CD1c-positive myeloid dendritic cell (primary cell): ENCODE measurements at regions not wholly inside any gene's neighbourhood (a gene's known extent, or its start where the extent isn't known, plus 50 kb on each side); places are given as distances from the start of the nearest gene placed in this dataset.
"Not testable (repeated sequence)": the region's sequence is repeated elsewhere in the genome, so short reads cannot be mapped to it uniquely, and the experiment has no call there.

Source experiments
- DNase-seq: peaks from one replicate; pipeline ENCODE4 v3.0.0-alpha.2; 2016; ENCODE audit errors: extremely low spot score

GRCh38 chr4:106524772-106525171 is 156.2 kb upstream of the GIMD1 start:
- DNase-seq = not testable (repeated sequence)

GRCh38 chr4:106522839-106523238 is 154.3 kb upstream of the GIMD1 start:
- DNase-seq = no peak

GRCh38 chr4:106512706-106513105 is 144.1 kb upstream of the GIMD1 start:
- DNase-seq = no peak

GRCh38 chr4:106507440-106507839 is 138.9 kb upstream of the GIMD1 start:
- no peak for DNase-seq

GRCh38 chr4:106503116-106504050 is 134.8 kb upstream of the GIMD1 start:
- no peak for DNase-seq

GRCh38 chr4:106502106-106502699 is 133.6 kb upstream of the GIMD1 start:
- DNase-seq = peak; percentile 23

- no peak for DNase-seq
Measured at GRCh38 chr4:106497271-106497670, 128.7 kb upstream of the GIMD1 start.

- DNase-seq = no peak
Measured at GRCh38 chr4:106496061-106496460, 127.5 kb upstream of the GIMD1 start.

GRCh38 chr4:106495476-106495875 is 126.9 kb upstream of the GIMD1 start:
- DNase-seq = no peak

GRCh38 chr4:106494066-106494465 is 125.5 kb upstream of the GIMD1 start:
- no peak for DNase-seq

GRCh38 chr4:106493086-106493485 is 124.5 kb upstream of the GIMD1 start:
- DNase-seq = no peak

- no peak for DNase-seq
Measured at GRCh38 chr4:106486533-106486932, 118.0 kb upstream of the GIMD1 start.

GRCh38 chr4:106481801-106482200 is 113.2 kb upstream of the GIMD1 start:
- no peak for DNase-seq

GRCh38 chr4:106478152-106478551 is 109.6 kb upstream of the GIMD1 start:
- no peak for DNase-seq

- DNase-seq = no peak
Measured at GRCh38 chr4:106476741-106477140, 108.2 kb upstream of the GIMD1 start.

GRCh38 chr4:106473515-106473914 is 104.9 kb upstream of the GIMD1 start:
- DNase-seq = no peak

GRCh38 chr4:106471151-106471550 is 102.6 kb upstream of the GIMD1 start:
- no peak for DNase-seq

- DNase-seq = no peak
Measured at GRCh38 chr4:106463622-106464021, 95.0 kb upstream of the GIMD1 start.

GRCh38 chr4:106454581-106454980 is 86.0 kb upstream of the GIMD1 start:
- no peak for DNase-seq

GRCh38 chr4:106454021-106454420 is 85.4 kb upstream of the GIMD1 start:
- DNase-seq = no peak

- DNase-seq = no peak
Measured at GRCh38 chr4:106451091-106451490, 82.5 kb upstream of the GIMD1 start.

GRCh38 chr4:106450249-106450648 is 81.7 kb upstream of the GIMD1 start:
- no peak for DNase-seq

- DNase-seq = no peak
Measured at GRCh38 chr4:106444557-106444956, 76.0 kb upstream of the GIMD1 start.
